Osteoblast (primary cell): ENCODE measurements at regions not wholly inside any gene's neighbourhood (a gene's known extent, or its start where the extent isn't known, plus 50 kb on each side); places are given as distances from the start of the nearest gene placed in this dataset.

Experiments
- DNase-seq: peaks from one replicate; pipeline ENCODE4 v3.0.0; 2011; ENCODE audit warnings: low spot score, mixed read lengths; ENCODE audit not compliant: insufficient read length; ENCODE audit errors: missing footprints
- H2AFZ ChIP-seq: 2 replicates; pipeline ENCODE4 v1.6.0; 2011; ENCODE audit warnings: mild to moderate bottlenecking, low read length
- H3K27ac ChIP-seq: 2 replicates; pipeline ENCODE4 v1.5.1; 2011; ENCODE audit warnings: mild to moderate bottlenecking, low read depth, low read length, moderate library complexity
- H3K27me3 ChIP-seq: 2 replicates; pipeline ENCODE4 v1.6.0; 2012; ENCODE audit warnings: mild to moderate bottlenecking, control low read depth, inconsistent platforms, low read length, moderate library complexity; ENCODE audit not compliant: insufficient read depth
- H3K36me3 ChIP-seq: 2 replicates; pipeline ENCODE4 v1.5.1; 2011; ENCODE audit warnings: mild to moderate bottlenecking, low read length, control low read depth, moderate library complexity; ENCODE audit not compliant: insufficient read depth
- H3K4me1 ChIP-seq: 2 replicates; pipeline ENCODE4 v1.5.1; 2011; ENCODE audit warnings: mild to moderate bottlenecking, low read length, control low read depth, moderate library complexity; ENCODE audit not compliant: insufficient read depth
- H3K4me2 ChIP-seq: 2 replicates; pipeline ENCODE4 v1.6.0; 2011; ENCODE audit warnings: mild to moderate bottlenecking, low read length; ENCODE audit not compliant: insufficient read depth
- H3K4me3 ChIP-seq: fragments of 200-600 bp; sonication (generic); 3 replicates; pipeline ENCODE4 v1.5.1; 2012; ENCODE audit warnings: mild to moderate bottlenecking, low read length, inconsistent platforms; ENCODE audit not compliant: insufficient read depth
- H3K79me2 ChIP-seq: 2 replicates; pipeline ENCODE4 v1.6.0; 2012; ENCODE audit warnings: mild to moderate bottlenecking, low read length, control low read depth, inconsistent platforms; ENCODE audit not compliant: insufficient read depth
- H3K9me3 ChIP-seq: 2 replicates; pipeline ENCODE4 v1.5.1; 2011; ENCODE audit warnings: low read depth, low read length, control low read depth
- H4K20me1 ChIP-seq: 2 replicates; pipeline ENCODE4 v1.6.0; 2012; ENCODE audit warnings: mild to moderate bottlenecking, low read length, control low read depth; ENCODE audit not compliant: insufficient read depth
- TF ChIP-seq, protein P1 (sequence below): IDR thresholded peaks from 2 replicates; pipeline ENCODE4 v1.5.1; 2011; ENCODE audit warnings: mild to moderate bottlenecking, low read depth, low read length, moderate library complexity; ENCODE audit errors: extremely low read depth

DNA sequence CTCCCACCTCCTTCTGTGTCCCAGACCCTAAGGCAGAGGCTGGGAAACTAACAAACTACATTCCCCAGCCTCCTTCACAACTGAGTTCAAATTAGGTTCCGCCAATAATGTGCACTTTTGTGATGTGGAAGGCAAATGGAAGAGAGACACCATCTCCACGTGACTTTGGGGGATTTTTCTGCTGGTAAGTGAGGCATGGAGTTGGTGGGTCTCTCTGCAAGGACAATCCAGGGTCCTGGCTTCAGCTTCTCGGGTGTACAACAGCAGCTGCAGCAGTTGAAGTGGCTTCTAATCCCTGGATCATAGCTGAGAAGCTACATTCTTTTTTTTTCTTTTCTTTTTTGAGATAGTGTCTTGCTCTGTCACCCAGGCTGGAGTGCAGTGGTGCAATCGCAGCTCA, 58.9 kb upstream of the GATA2 start:
- no peaks in the 10 kb centered on the region for H3K27me3 ChIP-seq

DNA sequence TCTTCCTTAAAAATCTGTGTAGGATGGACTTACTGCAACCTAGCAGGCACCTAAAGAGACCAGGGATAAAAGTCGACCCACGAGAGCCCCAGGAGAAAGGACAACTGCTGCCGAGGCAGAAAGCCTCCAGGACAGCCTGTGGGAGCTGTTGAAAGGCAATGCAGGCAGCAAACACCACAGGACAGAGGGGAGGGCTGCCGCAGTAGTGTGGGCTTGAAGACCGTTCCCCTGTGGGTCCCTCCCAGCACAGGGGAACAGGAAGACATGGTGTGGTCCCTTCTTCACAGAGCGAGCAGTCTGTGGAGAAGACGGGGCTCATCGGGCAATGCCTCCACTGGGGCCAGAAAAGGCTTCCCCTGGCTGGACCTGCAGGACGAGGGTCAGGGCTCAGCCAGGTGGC, 58.5 kb upstream of the GATA2 start:
- peaks cover 33% of the 10 kb centered on the region for H3K4me1 ChIP-seq

More for the DNA sequence above, 58.9 kb upstream of the GATA2 start:
- Histone ChIP-seq H3K9me3 (no peaks in the 10 kb centered on the region), H3K4me2 (no peak overlapping the region), H3K79me2 (no peaks in the 10 kb centered on the region), H2AFZ (peak overlapping the region; percentile 48), H3K4me3 (no peak overlapping the region), H3K27ac (no peak overlapping the region), H4K20me1 (no peaks in the 10 kb centered on the region), H3K36me3 (no peaks in the 10 kb centered on the region), H3K4me1 (peaks cover 32% of the 10 kb centered on the region)
- TF ChIP-seq, protein P1, sequence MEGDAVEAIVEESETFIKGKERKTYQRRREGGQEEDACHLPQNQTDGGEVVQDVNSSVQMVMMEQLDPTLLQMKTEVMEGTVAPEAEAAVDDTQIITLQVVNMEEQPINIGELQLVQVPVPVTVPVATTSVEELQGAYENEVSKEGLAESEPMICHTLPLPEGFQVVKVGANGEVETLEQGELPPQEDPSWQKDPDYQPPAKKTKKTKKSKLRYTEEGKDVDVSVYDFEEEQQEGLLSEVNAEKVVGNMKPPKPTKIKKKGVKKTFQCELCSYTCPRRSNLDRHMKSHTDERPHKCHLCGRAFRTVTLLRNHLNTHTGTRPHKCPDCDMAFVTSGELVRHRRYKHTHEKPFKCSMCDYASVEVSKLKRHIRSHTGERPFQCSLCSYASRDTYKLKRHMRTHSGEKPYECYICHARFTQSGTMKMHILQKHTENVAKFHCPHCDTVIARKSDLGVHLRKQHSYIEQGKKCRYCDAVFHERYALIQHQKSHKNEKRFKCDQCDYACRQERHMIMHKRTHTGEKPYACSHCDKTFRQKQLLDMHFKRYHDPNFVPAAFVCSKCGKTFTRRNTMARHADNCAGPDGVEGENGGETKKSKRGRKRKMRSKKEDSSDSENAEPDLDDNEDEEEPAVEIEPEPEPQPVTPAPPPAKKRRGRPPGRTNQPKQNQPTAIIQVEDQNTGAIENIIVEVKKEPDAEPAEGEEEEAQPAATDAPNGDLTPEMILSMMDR: no peak
- no peak for DNase-seq

DNA sequence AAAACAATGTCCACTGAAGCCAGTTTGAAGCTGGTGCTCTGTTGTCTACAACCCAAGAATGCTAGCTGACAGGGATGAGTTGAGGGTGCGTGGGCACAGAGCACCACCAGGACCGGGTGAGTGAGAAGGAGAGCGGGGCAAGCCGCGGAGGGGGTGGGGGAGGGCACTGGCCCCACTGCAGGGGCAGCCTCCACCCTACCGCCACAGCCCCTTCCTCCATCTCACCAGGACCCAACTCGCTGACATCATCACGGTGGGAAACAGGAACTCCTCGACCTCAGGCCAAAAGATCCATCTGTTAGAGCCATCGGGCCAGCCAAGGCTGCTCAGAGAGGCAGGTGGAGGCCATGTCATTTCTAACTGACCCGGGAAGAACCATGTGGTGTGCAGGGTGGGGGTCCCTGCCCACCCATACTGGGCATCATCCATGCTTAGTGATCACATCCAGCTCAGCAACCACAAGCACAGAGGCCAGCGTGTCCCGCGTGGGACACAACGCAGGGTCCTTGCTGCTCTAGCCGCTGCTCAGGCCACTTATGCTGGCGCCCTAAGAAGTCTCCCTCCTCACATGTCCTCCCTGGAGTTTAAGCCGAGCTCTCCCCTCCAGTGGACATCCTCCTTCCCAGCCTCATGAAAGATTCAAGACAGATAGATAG, 57.6 kb upstream of the GATA2 start:
- Histone ChIP-seq H3K4me2 (no peak overlapping the region), H4K20me1 (no peaks in the 10 kb centered on the region), H3K27ac (no peak overlapping the region), H3K79me2 (no peaks in the 10 kb centered on the region), H3K36me3 (no peaks in the 10 kb centered on the region), H3K4me3 (no peak overlapping the region), H3K27me3 (no peaks in the 10 kb centered on the region), H2AFZ (no peak overlapping the region), H3K9me3 (no peaks in the 10 kb centered on the region), H3K4me1 (peaks cover 33% of the 10 kb centered on the region)
- TF ChIP-seq, protein P1: no peak
- DNase-seq: no peak

More for the DNA sequence above, 58.5 kb upstream of the GATA2 start:
- H3K27me3 ChIP-seq: no peaks in the 10 kb centered on the region
- H3K4me3 ChIP-seq: no peak overlapping the region
- TF ChIP-seq, protein P1: no peak
- H3K36me3 ChIP-seq: no peaks in the 10 kb centered on the region
- DNase-seq: peak; percentile 27
- H2AFZ ChIP-seq: peak overlapping the region; percentile 48
- H4K20me1 ChIP-seq: no peaks in the 10 kb centered on the region
- no peak overlapping the region for H3K27ac ChIP-seq
- no peaks in the 10 kb centered on the region for H3K79me2 ChIP-seq
- H3K4me2 ChIP-seq: no peak overlapping the region
- H3K9me3 ChIP-seq: no peaks in the 10 kb centered on the region

DNA sequence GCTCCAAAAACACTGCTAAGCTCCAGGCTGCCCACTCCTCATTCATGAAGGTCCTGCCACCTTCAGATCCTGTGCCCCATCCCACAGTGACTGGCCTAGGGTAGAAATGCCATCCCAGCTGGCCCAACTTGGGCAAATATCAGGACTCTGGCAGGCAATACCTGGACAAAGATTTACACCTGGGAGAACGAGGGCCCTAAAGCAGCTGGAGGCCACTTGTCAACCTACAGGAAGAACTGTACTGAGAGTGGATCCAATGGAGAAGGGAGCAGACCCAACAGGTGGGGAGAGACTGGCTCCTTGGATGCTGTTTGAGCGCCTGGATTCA, 57.1 kb upstream of the GATA2 start:
- H2AFZ ChIP-seq: no peak overlapping the region
- no peak overlapping the region for H3K4me2 ChIP-seq
- no peaks in the 10 kb centered on the region for H3K27me3 ChIP-seq
- no peaks in the 10 kb centered on the region for H4K20me1 ChIP-seq
- H3K4me3 ChIP-seq: no peak overlapping the region
- TF ChIP-seq, protein P1: no peak
- H3K9me3 ChIP-seq: no peaks in the 10 kb centered on the region
- DNase-seq: no peak
- H3K36me3 ChIP-seq: no peaks in the 10 kb centered on the region
- peaks cover 33% of the 10 kb centered on the region for H3K4me1 ChIP-seq
- H3K27ac ChIP-seq: no peak overlapping the region
- H3K79me2 ChIP-seq: no peaks in the 10 kb centered on the region
